ENCODE measurements at regions not wholly inside any gene's neighbourhood (a gene's known extent, or its start where the extent isn't known, plus 50 kb on each side); places are given as distances from the start of the nearest gene placed in this dataset.

GRCh38 chr6:81491454-81492101 is 260.9 kb downstream of the TENT5A start:
- no peak for TF ChIP-seq GATA2 (IDR thresholded peaks at IDR 0.05; ENCODE audit: low read depth, low read length)
- no peak for TF ChIP-seq GATA3 (IDR thresholded peaks at IDR 0.05; ENCODE audit: low read depth, low read length)
